OCI-LY3 (cell line): ENCODE measurements at regions not wholly inside any gene's neighbourhood (a gene's known extent, or its start where the extent isn't known, plus 50 kb on each side); places are given as distances from the start of the nearest gene placed in this dataset.

Experiments
- H2AFZ ChIP-seq: fragments of 200-600, 300-600 bp; shearing (Covaris generic); 2 replicates; pipeline ENCODE4 v1.6.0; 2014; ENCODE audit warnings: antibody characterized with exemption, low read depth, low read length
- H3K27ac ChIP-seq: fragments of 200-600, 300-600 bp; sonication (generic); 2 replicates; pipeline ENCODE4 v1.5.1; 2014; ENCODE audit warnings: mild to moderate bottlenecking, low read length, moderate library complexity, mixed read lengths
- H3K27me3 ChIP-seq: fragments of 200-600, 300-600 bp; sonication (generic); 2 replicates; pipeline ENCODE4 v1.6.1; 2014; ENCODE audit warnings: low read depth, low read length, mixed read lengths
- H3K36me3 ChIP-seq: fragments of 200-600, 300-600 bp; sonication (generic); replicated peaks from 2 replicates; pipeline ENCODE3; 2014; ENCODE audit warnings: low read depth, low read length, mixed read lengths
- H3K4me1 ChIP-seq: fragments of 300-600, 200-600 bp; sonication (generic); 2 replicates; pipeline ENCODE4 v1.6.1; 2014; ENCODE audit warnings: low read length, mixed read lengths
- H3K4me2 ChIP-seq: fragments of 200-600, 300-600 bp; sonication (generic); 2 replicates; pipeline ENCODE4 v1.6.1; 2014; ENCODE audit warnings: low read length, mixed read lengths
- H3K4me3 ChIP-seq: fragments of 300-600, 200-600 bp; sonication (generic); 2 replicates; pipeline ENCODE4 v1.5.1; 2014; ENCODE audit warnings: antibody characterized with exemption, mild to moderate bottlenecking, low read length, moderate library complexity
- H3K79me2 ChIP-seq: fragments of 300-600, 200-600 bp; shearing (Covaris generic); 2 replicates; pipeline ENCODE4 v1.6.1; 2014; ENCODE audit warnings: mild to moderate bottlenecking, low read length, mixed read lengths
- H3K9ac ChIP-seq: fragments of 300-600, 200-600 bp; shearing (Covaris generic); 2 replicates; pipeline ENCODE4 v1.6.0; 2014; ENCODE audit warnings: mild to moderate bottlenecking, low read length, moderate library complexity
- H3K9me3 ChIP-seq: fragments of 200-600, 300-600 bp; shearing (Covaris generic); 2 replicates; pipeline ENCODE4 v1.6.1; 2014; ENCODE audit warnings: low read length, mixed read lengths; ENCODE audit not compliant: insufficient read depth
- H4K20me1 ChIP-seq: fragments of 200-600, 300-600 bp; sonication (generic); 2 replicates; pipeline ENCODE4 v1.6.1; 2016; ENCODE audit warnings: low read length, mixed read lengths; ENCODE audit not compliant: insufficient read depth
- EZH2phosphoT487 ChIP-seq: fragments of 200-600 bp; shearing (Covaris generic); IDR thresholded peaks from 2 replicates; pipeline ENCODE4 v1.6.1; 2018; ENCODE audit warnings: antibody characterized with exemption, mixed run types, low read depth
- TF ChIP-seq, protein P1 (sequence below): fragments of 200-600, 300-600 bp; sonication (generic); IDR thresholded peaks from 2 replicates; pipeline ENCODE4 v1.5.1; 2014; ENCODE audit warnings: antibody characterized with exemption, low read length, low read depth

DNA sequence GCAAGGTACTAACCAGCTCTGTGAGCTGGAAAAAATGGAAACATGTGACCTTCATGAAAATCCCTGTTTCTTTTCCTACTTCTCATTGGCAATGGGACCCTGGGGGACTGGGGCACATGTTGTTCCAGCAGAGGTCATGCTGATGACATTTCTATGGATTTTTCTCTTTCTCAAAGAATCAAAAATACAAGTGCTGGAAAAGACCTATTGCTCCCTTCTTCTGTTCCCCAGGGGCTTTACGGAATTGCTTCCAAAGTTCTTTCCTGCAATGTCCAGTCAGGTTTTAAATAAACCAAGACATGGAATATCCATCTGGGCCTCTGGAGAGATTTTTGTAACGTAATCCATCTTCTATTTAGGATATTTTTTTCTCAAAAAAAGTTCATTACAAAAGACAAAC lies 1006.1 kb upstream of the CELF4 start:
- no peak overlapping the region for H3K27ac ChIP-seq
- H3K36me3 ChIP-seq, result no peaks in the 10 kb centered on the region
- H3K9ac ChIP-seq, result no peak overlapping the region
- H3K4me1 ChIP-seq, result peaks cover 8% of the 10 kb centered on the region
- H3K4me3 ChIP-seq, result no peak overlapping the region
- H3K27me3 ChIP-seq, result no peaks in the 10 kb centered on the region
- no peak for TF ChIP-seq EZH2phosphoT487
- H2AFZ ChIP-seq, result no peak overlapping the region
- H3K9me3 ChIP-seq, result no peaks in the 10 kb centered on the region
- H3K79me2 ChIP-seq, result no peaks in the 10 kb centered on the region
- no peak overlapping the region for H3K4me2 ChIP-seq
- H4K20me1 ChIP-seq, result no peaks in the 10 kb centered on the region

DNA sequence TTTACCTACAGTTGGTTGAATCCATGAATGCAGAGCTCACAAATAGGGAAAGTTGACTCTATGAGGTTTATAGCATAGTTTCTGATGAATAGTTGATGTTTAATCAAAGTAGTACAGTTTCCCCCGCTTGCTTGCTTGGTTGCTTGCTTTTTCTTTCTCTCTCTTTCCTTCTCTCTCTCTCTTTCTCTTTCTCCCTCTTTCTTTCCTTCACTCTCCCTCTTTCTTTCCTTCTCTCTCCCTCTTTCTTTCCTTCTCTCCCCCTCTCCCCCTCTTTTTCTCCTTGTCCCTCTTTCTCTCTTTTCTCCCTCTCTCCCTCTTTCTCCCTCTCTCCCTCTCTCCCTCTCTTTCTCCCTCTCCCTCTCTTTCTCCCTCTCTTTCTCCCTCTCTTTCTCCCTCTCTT lies 999.9 kb upstream of the CELF4 start:
- Histone ChIP-seq H3K27me3 (no peaks in the 10 kb centered on the region), H3K79me2 (no peaks in the 10 kb centered on the region)
- TF ChIP-seq, protein P1, sequence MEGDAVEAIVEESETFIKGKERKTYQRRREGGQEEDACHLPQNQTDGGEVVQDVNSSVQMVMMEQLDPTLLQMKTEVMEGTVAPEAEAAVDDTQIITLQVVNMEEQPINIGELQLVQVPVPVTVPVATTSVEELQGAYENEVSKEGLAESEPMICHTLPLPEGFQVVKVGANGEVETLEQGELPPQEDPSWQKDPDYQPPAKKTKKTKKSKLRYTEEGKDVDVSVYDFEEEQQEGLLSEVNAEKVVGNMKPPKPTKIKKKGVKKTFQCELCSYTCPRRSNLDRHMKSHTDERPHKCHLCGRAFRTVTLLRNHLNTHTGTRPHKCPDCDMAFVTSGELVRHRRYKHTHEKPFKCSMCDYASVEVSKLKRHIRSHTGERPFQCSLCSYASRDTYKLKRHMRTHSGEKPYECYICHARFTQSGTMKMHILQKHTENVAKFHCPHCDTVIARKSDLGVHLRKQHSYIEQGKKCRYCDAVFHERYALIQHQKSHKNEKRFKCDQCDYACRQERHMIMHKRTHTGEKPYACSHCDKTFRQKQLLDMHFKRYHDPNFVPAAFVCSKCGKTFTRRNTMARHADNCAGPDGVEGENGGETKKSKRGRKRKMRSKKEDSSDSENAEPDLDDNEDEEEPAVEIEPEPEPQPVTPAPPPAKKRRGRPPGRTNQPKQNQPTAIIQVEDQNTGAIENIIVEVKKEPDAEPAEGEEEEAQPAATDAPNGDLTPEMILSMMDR, result no peak

DNA sequence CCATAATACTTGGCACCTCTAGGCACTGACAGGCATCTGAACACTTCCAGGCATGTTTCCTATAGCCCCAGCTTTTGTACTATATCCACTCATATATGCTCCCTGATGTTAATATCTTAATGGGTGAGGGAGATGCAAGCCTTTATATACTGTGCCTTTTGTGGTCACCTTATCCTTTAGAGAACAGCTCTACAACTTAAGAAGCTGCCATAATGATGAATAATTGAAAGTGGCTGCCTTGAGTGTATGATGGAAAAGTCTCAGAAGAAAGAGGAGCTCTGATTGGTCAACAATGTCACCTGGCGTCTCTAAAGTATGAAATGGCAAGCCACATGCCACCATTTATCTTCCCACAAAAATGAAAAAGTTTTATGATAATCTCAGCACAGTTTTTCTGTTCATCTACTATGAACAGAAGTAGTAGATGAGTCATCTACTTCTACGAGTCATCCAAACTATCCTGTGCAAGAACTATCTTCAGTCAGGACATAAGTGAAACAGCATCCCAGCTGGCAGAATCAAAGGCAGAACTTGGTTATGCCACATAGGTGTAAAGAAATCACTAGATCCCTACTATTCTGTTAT lies 997.9 kb upstream of the CELF4 start:
- no peaks in the 10 kb centered on the region for H3K4me1 ChIP-seq
- no peak for TF ChIP-seq EZH2phosphoT487
- TF ChIP-seq, protein P1, result no peak
- H3K4me3 ChIP-seq, result no peak overlapping the region
- H3K79me2 ChIP-seq, result no peaks in the 10 kb centered on the region
- no peak overlapping the region for H3K9ac ChIP-seq
- no peaks in the 10 kb centered on the region for H3K36me3 ChIP-seq
- no peaks in the 10 kb centered on the region for H4K20me1 ChIP-seq
- H3K27me3 ChIP-seq, result no peaks in the 10 kb centered on the region
- no peak overlapping the region for H2AFZ ChIP-seq
- H3K9me3 ChIP-seq, result no peaks in the 10 kb centered on the region
- no peak overlapping the region for H3K27ac ChIP-seq
- H3K4me2 ChIP-seq, result no peak overlapping the region

More for the DNA sequence above, 999.9 kb upstream of the CELF4 start:
- Histone ChIP-seq H3K9me3 (no peaks in the 10 kb centered on the region), H4K20me1 (no peaks in the 10 kb centered on the region), H2AFZ (no peak overlapping the region), H3K4me2 (no peak overlapping the region), H3K36me3 (no peaks in the 10 kb centered on the region), H3K4me1 (no peaks in the 10 kb centered on the region), H3K27ac (no peak overlapping the region), H3K4me3 (no peak overlapping the region), H3K9ac (no peak overlapping the region)

DNA sequence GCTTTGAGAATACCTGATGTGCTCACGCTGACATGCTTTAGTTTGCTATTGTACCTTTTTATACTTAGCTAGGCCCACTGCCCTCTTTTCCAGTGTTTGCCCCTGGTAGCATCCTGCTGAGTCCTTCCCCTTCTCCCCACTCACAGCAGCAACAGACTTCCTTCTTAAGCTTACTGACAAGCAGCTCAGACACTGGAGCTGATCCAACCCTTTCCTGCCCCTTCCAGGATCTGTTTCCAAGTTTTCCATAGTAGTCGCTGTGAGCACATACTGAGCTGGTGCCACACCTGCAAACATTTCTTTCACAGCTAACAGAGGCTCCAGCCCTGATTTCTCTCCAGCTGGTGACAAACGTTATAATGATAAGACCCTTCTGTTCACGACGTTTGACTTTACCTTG lies 991.4 kb upstream of the CELF4 start:
- Histone ChIP-seq H3K79me2 (no peaks in the 10 kb centered on the region), H3K36me3 (no peaks in the 10 kb centered on the region), H3K4me1 (no peaks in the 10 kb centered on the region), H4K20me1 (no peaks in the 10 kb centered on the region), H2AFZ (no peak overlapping the region), H3K4me2 (no peak overlapping the region), H3K9ac (no peak overlapping the region), H3K9me3 (no peaks in the 10 kb centered on the region), H3K27me3 (no peaks in the 10 kb centered on the region), H3K27ac (no peak overlapping the region), H3K4me3 (no peak overlapping the region)
- TF ChIP-seq, protein P1, result no peak
- TF ChIP-seq EZH2phosphoT487, result no peak
